NB4 (cell line): ENCODE measurements at regions not wholly inside any gene's neighbourhood (a gene's known extent, or its start where the extent isn't known, plus 50 kb on each side); places are given as distances from the start of the nearest gene placed in this dataset.

Source experiments
- DNase-seq: peaks from one replicate; pipeline ENCODE4 v3.0.0; 2010; ENCODE audit warnings: low read depth
- H3K4me3 ChIP-seq: one replicate; pipeline ENCODE4 v1.5.1; 2011; ENCODE audit warnings: mild to moderate bottlenecking, low read depth, low read length, moderate library complexity
- CTCF ChIP-seq: IDR thresholded peaks from one replicate; pipeline ENCODE4 v1.5.1; 2012; ENCODE audit warnings: low read depth, low read length
- MAX ChIP-seq: IDR thresholded peaks from 2 replicates; pipeline ENCODE4 v1.6.1; 2011; ENCODE audit warnings: low read depth, low read length
- MYC ChIP-seq: IDR thresholded peaks from 2 replicates; pipeline ENCODE4 v1.6.1; 2011; ENCODE audit warnings: low read depth, low read length
- POLR2A ChIP-seq: IDR thresholded peaks from 2 replicates; pipeline ENCODE4 v1.6.1; 2011; ENCODE audit warnings: mild to moderate bottlenecking; ENCODE audit not compliant: insufficient read length; ENCODE audit errors: extremely low read depth

- no peak overlapping the region for H3K4me3 ChIP-seq
- DNase-seq, result no peak
- TF ChIP-seq POLR2A (no peak), MYC (no peak), CTCF (no peak), MAX (no peak)
Observed at GRCh38 chrX:85493821-85494220, 114.4 kb upstream of the POF1B start.

- TF ChIP-seq CTCF (no peak), MAX (no peak), POLR2A (no peak), MYC (no peak)
- no peak overlapping the region for H3K4me3 ChIP-seq
- no peak for DNase-seq
Observed at GRCh38 chrX:85454295-85454694, 74.8 kb upstream of the POF1B start.

- no peak for DNase-seq
- TF ChIP-seq POLR2A, result no peak
- no peak for TF ChIP-seq MAX
- no peak for TF ChIP-seq MYC
- no peak for TF ChIP-seq CTCF
- H3K4me3 ChIP-seq, result no peak overlapping the region
Observed at GRCh38 chrX:85444613-85445012, 65.1 kb upstream of the POF1B start.
